Glutamatergic neuron (in vitro differentiated cells): ENCODE measurements at regions not wholly inside any gene's neighbourhood (a gene's known extent, or its start where the extent isn't known, plus 50 kb on each side); places are given as distances from the start of the nearest gene placed in this dataset.
"Not testable (repeated sequence)": the region's sequence is repeated elsewhere in the genome, so short reads cannot be mapped to it uniquely, and the experiment has no call there.

ENCODE experiments used
- DNase-seq: peaks from one replicate; pipeline ENCODE4 v3.0.0; 2022
- H3K27ac Mint-ChIP-seq: one replicate; pipeline ENCODE4 v1.8.0; 2020; ENCODE audit warnings: mild to moderate bottlenecking, mixed read lengths, inconsistent platforms; ENCODE audit not compliant: unreplicated experiment
- H3K27me3 Mint-ChIP-seq: one replicate; pipeline ENCODE4 v1.8.0; 2020; ENCODE audit warnings: mild to moderate bottlenecking, moderate library complexity, mixed read lengths, inconsistent platforms; ENCODE audit not compliant: unreplicated experiment
- H3K36me3 Mint-ChIP-seq: one replicate; pipeline ENCODE4 v1.8.0; 2020; ENCODE audit warnings: mild to moderate bottlenecking, mixed read lengths, inconsistent platforms; ENCODE audit not compliant: unreplicated experiment
- H3K4me1 Mint-ChIP-seq: one replicate; pipeline ENCODE4 v1.8.0; 2020; ENCODE audit warnings: mild to moderate bottlenecking, low read depth, mixed read lengths, inconsistent platforms; ENCODE audit not compliant: unreplicated experiment
- H3K4me3 Mint-ChIP-seq: one replicate; pipeline ENCODE4 v1.8.0; 2020; ENCODE audit warnings: mild to moderate bottlenecking, mixed read lengths, inconsistent platforms; ENCODE audit not compliant: unreplicated experiment
- H3K9me3 Mint-ChIP-seq: one replicate; pipeline ENCODE4 v1.8.0; 2020; ENCODE audit warnings: mild to moderate bottlenecking, moderate library complexity, mixed read lengths, inconsistent platforms; ENCODE audit not compliant: unreplicated experiment
- CTCF ChIP-seq: fragments of 200-600 bp; sonication (generic); IDR thresholded peaks from one replicate; pipeline ENCODE4 v1.5.0; 2021; ENCODE audit not compliant: partially characterized antibody, unreplicated experiment

DNA sequence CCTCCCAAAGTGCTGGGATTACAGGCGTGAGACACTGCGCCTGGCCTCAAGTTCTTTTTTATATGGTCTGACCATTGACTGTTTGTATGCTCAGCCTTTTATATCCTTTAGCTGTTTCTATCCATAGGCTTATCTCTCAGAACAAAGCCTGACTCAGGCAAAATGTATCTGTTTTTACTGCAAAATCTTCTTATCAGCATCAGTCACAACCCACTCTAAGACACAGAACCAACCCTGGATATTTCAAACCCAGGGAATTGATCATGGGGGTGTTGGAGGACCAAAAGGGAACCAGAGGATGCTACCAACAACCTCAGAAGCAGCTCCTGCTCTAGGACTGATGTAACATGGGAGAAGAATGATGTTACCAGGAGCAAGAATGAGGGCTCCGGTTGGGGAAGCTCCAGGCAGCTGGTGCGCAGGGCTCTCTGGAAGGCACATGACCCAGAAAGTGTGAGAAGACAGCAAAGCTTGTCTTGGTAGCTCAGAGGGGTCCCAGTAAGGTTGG is 75.3 kb upstream of the NCK2 start:
- Mint-ChIP-seq H3K27me3 (peaks cover 3% of the 10 kb centered on the region), H3K9me3 (peaks cover 2% of the 10 kb centered on the region), H3K36me3 (peaks cover 16% of the 10 kb centered on the region), H3K4me1 (peaks cover 3% of the 10 kb centered on the region), H3K4me3 (no peak overlapping the region), H3K27ac (no peak overlapping the region)
- DNase-seq = no peak
- TF ChIP-seq CTCF = no peak

GRCh38 chr2:105665480-105665879 is 79.2 kb upstream of the NCK2 start:
- no peak for TF ChIP-seq CTCF
- no peak overlapping the region for H3K27ac Mint-ChIP-seq
- peaks cover 16% of the 10 kb centered on the region for H3K36me3 Mint-ChIP-seq
- H3K9me3 Mint-ChIP-seq = peaks cover 2% of the 10 kb centered on the region
- H3K27me3 Mint-ChIP-seq = no peaks in the 10 kb centered on the region
- no peak for DNase-seq
- H3K4me3 Mint-ChIP-seq = no peak overlapping the region
- H3K4me1 Mint-ChIP-seq = no peaks in the 10 kb centered on the region

DNA sequence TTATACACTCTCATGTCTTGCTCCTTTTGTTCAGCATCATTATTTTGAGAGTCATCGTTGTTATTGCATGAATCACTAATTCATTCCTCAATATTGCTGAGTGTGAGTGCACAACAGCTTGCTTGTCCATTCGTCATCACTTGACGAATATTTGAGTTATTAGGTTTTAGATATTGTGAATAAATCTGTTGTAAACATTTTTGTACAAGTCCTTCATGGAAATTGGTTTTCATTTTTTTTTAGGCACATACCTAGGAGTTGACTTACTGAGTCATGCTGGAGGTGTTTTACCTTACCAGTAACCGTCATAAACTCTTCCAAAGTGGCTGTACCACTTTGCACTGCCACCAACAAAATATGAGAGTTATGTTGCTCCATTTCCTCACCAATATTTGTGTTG is 84.2 kb upstream of the NCK2 start:
- Mint-ChIP-seq H3K27me3 (no peaks in the 10 kb centered on the region), H3K4me3 (no peak overlapping the region), H3K27ac (no peak overlapping the region), H3K4me1 (no peaks in the 10 kb centered on the region), H3K36me3 (peaks cover 8% of the 10 kb centered on the region), H3K9me3 (no peaks in the 10 kb centered on the region)
- no peak for TF ChIP-seq CTCF
- DNase-seq = no peak

GRCh38 chr2:105655723-105656606 is 88.7 kb upstream of the NCK2 start:
- not testable (repeated sequence) for H3K36me3 Mint-ChIP-seq, H3K4me1 Mint-ChIP-seq, H3K27me3 Mint-ChIP-seq, H3K27ac Mint-ChIP-seq, DNase-seq, H3K4me3 Mint-ChIP-seq, H3K9me3 Mint-ChIP-seq

GRCh38 chr2:105655244-105655643 is 89.5 kb upstream of the NCK2 start:
- DNase-seq = no peak
- Mint-ChIP-seq H3K4me1 (no peaks in the 10 kb centered on the region), H3K9me3 (peaks cover 6% of the 10 kb centered on the region)

More at GRCh38 chr2:105655244-105655643, 89.5 kb upstream of the NCK2 start:
- Mint-ChIP-seq H3K4me3 (no peak overlapping the region), H3K27me3 (no peaks in the 10 kb centered on the region), H3K36me3 (peaks cover 5% of the 10 kb centered on the region), H3K27ac (no peak overlapping the region)
- no peak for TF ChIP-seq CTCF
